PFSK-1 (cell line): ENCODE measurements at regions not wholly inside any gene's neighbourhood (a gene's known extent, or its start where the extent isn't known, plus 50 kb on each side); places are given as distances from the start of the nearest gene placed in this dataset.

ENCODE experiments used
- FOXP2 ChIP-seq: optimal IDR thresholded peaks from 2 replicates; pipeline ENCODE3; 2011; ENCODE audit warnings: borderline replicate concordance, control low read depth, inconsistent platforms; ENCODE audit not compliant: insufficient read depth; ENCODE audit errors: extremely low read length, extremely low read depth
- POLR2AphosphoS5 ChIP-seq: IDR thresholded peaks from 2 replicates; pipeline ENCODE4 v1.6.1; 2012; ENCODE audit warnings: low read depth, mild to moderate bottlenecking, control low read depth, low read length, moderate library complexity
- SIN3A ChIP-seq: IDR thresholded peaks from 2 replicates; pipeline ENCODE4 v1.6.1; 2012; ENCODE audit warnings: mild to moderate bottlenecking, low read length, moderate library complexity, borderline replicate concordance; ENCODE audit not compliant: insufficient read depth
- TAF1 ChIP-seq: IDR thresholded peaks from 2 replicates; pipeline ENCODE4 v1.6.1; 2012; ENCODE audit warnings: low read length, control low read depth, borderline replicate concordance; ENCODE audit not compliant: insufficient read depth
- TF ChIP-seq, protein P1 (sequence below), 2 experiments: IDR thresholded peaks; 2 replicates each; pipeline versions ENCODE4 v1.6.1 to v1.8.0; 2011 to 2012; ENCODE audit warnings: low read depth in 2 of 2, low read length in 2 of 2, control low read depth in 1 of 2, inconsistent platforms in 1 of 2, mild to moderate bottlenecking in 1 of 2, moderate library complexity in 1 of 2; ENCODE audit not compliant: insufficient read depth in 1 of 2

DNA sequence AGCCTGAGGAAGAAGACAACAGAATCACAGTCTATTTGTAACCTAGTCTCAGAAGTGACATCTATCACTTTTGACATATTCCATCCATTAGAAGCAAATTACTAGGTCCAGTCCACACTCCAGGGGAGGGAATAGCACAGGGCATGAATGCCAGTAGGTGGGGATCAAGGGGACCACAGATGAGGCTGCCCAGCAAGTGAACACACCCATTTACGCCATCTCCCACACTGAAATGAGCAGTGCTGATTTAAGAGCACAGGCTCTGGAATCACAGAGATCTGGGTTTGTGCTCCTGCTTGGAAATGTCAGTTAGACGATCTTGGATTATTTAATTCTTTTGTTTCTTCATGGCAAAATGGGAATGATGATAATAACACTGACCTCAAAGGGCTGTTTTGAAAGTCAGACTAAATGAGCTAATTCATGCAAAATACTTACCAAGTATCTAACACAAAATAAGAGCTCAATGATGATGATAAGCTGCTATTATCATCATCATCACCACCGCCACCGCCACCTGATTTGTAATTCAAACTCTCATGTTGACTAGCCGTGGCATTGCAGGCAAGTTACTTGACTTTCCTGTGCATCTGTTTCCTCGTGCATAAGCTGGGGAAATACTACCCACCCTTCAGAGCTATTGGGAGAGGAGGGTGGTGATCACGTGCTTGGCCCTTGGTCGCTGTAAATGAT lies 138.9 kb upstream of the KLF14 start:
- TF ChIP-seq FOXP2 (no peak), TAF1 (no peak), SIN3A (no peak), POLR2AphosphoS5 (no peak; the same call in 1 of the 2 replicates)
- TF ChIP-seq, protein P1, sequence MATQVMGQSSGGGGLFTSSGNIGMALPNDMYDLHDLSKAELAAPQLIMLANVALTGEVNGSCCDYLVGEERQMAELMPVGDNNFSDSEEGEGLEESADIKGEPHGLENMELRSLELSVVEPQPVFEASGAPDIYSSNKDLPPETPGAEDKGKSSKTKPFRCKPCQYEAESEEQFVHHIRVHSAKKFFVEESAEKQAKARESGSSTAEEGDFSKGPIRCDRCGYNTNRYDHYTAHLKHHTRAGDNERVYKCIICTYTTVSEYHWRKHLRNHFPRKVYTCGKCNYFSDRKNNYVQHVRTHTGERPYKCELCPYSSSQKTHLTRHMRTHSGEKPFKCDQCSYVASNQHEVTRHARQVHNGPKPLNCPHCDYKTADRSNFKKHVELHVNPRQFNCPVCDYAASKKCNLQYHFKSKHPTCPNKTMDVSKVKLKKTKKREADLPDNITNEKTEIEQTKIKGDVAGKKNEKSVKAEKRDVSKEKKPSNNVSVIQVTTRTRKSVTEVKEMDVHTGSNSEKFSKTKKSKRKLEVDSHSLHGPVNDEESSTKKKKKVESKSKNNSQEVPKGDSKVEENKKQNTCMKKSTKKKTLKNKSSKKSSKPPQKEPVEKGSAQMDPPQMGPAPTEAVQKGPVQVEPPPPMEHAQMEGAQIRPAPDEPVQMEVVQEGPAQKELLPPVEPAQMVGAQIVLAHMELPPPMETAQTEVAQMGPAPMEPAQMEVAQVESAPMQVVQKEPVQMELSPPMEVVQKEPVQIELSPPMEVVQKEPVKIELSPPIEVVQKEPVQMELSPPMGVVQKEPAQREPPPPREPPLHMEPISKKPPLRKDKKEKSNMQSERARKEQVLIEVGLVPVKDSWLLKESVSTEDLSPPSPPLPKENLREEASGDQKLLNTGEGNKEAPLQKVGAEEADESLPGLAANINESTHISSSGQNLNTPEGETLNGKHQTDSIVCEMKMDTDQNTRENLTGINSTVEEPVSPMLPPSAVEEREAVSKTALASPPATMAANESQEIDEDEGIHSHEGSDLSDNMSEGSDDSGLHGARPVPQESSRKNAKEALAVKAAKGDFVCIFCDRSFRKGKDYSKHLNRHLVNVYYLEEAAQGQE (IDR thresholded peaks at IDR 0.05; ENCODE audit: insufficient read depth in 1 of 2, low read depth in 2 of 2, low read length in 2 of 2): no peak

DNA sequence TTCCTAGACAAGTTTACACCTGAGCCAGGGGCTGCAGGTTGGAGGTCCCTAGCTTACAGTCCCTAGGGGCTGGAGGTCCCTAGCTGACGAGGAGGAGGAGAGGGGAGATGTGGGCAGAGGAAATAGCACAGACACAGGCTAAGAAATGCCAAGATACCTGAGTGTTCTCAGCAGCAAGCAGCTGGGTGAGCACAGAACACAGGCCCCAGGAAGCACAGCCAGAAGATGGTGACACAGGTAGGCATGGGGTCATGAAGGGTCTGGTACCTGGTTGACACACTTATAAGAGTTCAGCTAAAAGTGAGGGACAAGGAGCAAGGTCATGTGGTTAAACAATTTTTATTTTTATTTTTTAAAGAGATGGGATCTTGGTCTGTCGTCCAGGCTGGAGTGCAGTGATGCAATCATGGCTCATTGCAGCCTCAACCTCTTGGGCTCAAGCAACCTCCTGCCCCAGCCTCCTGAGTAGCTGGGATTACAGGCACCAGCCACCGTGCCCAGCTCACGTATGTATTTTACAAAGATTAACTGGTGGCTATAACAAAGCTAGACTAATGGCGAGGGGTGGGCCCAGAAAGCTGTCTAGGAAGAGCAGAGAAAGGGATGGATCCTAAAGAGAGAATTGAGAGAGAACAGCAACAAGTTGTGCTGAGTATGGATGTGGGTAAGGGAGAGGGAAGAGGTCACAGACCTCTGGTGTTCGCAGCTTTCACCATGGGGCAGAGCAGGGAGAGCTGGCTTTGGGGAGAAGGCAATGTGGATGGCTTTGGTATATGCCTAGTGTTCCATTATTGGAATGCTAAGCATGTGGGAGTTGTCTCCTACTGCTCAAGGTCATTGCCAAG lies 140.3 kb upstream of the KLF14 start:
- no peak for TF ChIP-seq FOXP2
- TF ChIP-seq TAF1: no peak
- TF ChIP-seq SIN3A: no peak
- TF ChIP-seq POLR2AphosphoS5: no peak
- TF ChIP-seq, protein P1 (IDR thresholded peaks at IDR 0.05; ENCODE audit: insufficient read depth in 1 of 2, low read depth in 2 of 2, low read length in 2 of 2): no peak

DNA sequence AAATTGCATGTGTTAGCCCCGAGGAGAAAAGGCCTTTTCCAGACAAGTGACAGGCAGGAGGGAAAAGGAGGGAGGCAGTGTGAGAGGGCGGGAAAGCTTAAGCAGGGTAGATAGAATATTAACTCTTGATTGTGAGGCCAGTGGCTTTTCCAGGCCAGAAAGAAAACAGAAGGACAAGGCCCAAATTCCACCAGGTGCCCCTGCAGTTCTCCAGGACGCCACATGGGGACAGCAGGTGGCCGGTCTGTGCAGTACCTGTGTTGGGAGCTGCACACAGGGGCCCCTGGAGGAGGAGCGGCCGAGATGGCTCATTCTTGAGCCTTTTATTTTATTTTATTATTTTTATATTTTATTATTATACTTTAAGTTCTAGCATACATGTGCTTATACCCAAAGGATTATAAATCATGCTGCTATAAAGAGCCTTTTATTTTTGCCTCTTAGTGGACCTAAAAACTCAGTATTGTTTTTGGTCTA lies 141.3 kb upstream of the KLF14 start:
- TF ChIP-seq, protein P1 (IDR thresholded peaks at IDR 0.05; ENCODE audit: insufficient read depth in 1 of 2, low read depth in 2 of 2, low read length in 2 of 2): no peak
- TF ChIP-seq FOXP2: no peak
- no peak for TF ChIP-seq SIN3A
- no peak for TF ChIP-seq POLR2AphosphoS5
- TF ChIP-seq TAF1: no peak

DNA sequence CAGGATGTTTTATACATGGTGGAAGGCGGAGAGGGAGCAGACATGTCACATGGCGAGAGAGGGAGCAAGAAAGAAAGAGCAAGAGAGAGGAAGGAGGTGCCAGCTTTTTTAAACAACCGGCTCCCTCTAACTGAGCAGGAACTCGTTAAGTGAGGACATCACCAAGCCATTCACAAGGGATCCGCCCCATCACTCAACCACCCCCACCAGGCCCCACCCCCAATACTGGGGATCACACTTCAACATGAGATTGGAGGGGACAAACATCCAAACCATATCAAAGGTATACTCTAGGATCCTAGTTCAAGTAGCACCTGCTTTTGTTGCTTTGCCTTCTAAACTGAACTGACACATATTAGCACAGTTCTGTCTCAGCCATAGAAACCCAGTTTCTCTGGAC lies 141.9 kb upstream of the KLF14 start:
- no peak for TF ChIP-seq SIN3A
- TF ChIP-seq POLR2AphosphoS5: no peak
- no peak for TF ChIP-seq TAF1
- TF ChIP-seq, protein P1 (IDR thresholded peaks at IDR 0.05; ENCODE audit: insufficient read depth in 1 of 2, low read depth in 2 of 2, low read length in 2 of 2): no peak
- TF ChIP-seq FOXP2: no peak
